ENCODE measurements at regions not wholly inside any gene's neighbourhood (a gene's known extent, or its start where the extent isn't known, plus 50 kb on each side); places are given as distances from the start of the nearest gene placed in this dataset.

GRCh38 chr1:64323882-64324281 is 120.5 kb downstream of the UBE2U start:
- Histone ChIP-seq H3K4me3 (ENCODE audit: severe bottlenecking) (no peak overlapping the region), H3K27ac (ENCODE audit: poor library complexity, severe bottlenecking) (no peak overlapping the region), H3K9me3 (ENCODE audit: severe bottlenecking) (no peaks in the 10 kb centered on the region), H3K4me1 (ENCODE audit: insufficient read depth, poor library complexity, severe bottlenecking) (peaks cover 6% of the 10 kb centered on the region), H3K27me3 (ENCODE audit: insufficient read depth, poor library complexity, severe bottlenecking) (no peaks in the 10 kb centered on the region), H3K36me3 (ENCODE audit: low read depth) (no peaks in the 10 kb centered on the region)
- DNase-seq (ENCODE audit: low spot score) (no peak), ATAC-seq (ENCODE audit: low read depth) (no peak)
- TF ChIP-seq, protein P1, sequence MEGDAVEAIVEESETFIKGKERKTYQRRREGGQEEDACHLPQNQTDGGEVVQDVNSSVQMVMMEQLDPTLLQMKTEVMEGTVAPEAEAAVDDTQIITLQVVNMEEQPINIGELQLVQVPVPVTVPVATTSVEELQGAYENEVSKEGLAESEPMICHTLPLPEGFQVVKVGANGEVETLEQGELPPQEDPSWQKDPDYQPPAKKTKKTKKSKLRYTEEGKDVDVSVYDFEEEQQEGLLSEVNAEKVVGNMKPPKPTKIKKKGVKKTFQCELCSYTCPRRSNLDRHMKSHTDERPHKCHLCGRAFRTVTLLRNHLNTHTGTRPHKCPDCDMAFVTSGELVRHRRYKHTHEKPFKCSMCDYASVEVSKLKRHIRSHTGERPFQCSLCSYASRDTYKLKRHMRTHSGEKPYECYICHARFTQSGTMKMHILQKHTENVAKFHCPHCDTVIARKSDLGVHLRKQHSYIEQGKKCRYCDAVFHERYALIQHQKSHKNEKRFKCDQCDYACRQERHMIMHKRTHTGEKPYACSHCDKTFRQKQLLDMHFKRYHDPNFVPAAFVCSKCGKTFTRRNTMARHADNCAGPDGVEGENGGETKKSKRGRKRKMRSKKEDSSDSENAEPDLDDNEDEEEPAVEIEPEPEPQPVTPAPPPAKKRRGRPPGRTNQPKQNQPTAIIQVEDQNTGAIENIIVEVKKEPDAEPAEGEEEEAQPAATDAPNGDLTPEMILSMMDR (IDR thresholded peaks at IDR 0.05; ENCODE audit: poor library complexity, severe bottlenecking), result no peak

DNA sequence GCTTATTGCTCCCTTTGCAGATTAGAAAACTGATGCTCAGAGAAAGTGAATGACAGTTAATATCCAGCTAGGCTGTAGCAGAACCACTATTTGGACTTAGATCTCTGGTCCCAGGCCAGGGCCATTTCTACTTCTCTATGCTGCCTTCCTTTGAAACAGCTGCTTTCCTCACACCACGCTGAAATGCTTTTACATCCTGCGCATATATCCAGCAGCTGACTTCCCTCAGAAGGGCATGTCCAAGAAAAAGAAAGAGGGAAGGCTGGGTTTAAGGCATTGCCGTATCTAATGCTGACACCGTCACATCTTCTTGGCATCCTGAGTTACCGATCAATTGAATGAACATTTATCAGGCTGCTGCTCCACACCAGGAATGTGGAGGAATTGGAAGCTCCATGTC is 122.4 kb downstream of the UBE2U start:
- no peaks in the 10 kb centered on the region for H3K9me3 ChIP-seq (ENCODE audit: severe bottlenecking)
- ATAC-seq (ENCODE audit: low read depth), result no peak
- H3K4me1 ChIP-seq (ENCODE audit: insufficient read depth, poor library complexity, severe bottlenecking), result peaks cover 3% of the 10 kb centered on the region
- H3K27ac ChIP-seq (ENCODE audit: poor library complexity, severe bottlenecking), result no peak overlapping the region
- TF ChIP-seq, protein P1 (IDR thresholded peaks at IDR 0.05; ENCODE audit: poor library complexity, severe bottlenecking), result no peak
- H3K36me3 ChIP-seq (ENCODE audit: low read depth), result no peaks in the 10 kb centered on the region
- no peaks in the 10 kb centered on the region for H3K27me3 ChIP-seq (ENCODE audit: insufficient read depth, poor library complexity, severe bottlenecking)
- DNase-seq (ENCODE audit: low spot score), result no peak
- H3K4me3 ChIP-seq (ENCODE audit: severe bottlenecking), result no peak overlapping the region

DNA sequence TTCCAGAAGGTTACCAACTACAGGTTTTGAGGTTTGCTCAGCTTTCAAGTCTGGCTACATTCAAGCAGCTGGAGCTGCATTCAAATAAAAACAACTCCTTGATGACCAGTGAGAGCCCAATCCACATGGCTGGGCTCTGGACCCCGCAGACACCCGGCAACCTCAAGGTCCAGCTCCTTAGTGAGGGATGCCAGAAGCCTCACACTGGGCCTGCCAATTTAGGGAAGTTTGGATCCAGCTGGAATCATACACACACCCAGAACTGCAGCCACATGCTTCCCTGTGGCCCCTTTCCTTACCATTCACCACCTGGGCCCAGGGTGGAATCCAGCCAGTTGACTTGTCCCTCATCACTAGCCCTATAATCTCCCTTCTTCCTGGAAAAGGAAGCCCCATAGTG is 123.7 kb downstream of the UBE2U start:
- DNase-seq (ENCODE audit: low spot score), result no peak
- no peak for ATAC-seq (ENCODE audit: low read depth)
- no peaks in the 10 kb centered on the region for H3K9me3 ChIP-seq (ENCODE audit: severe bottlenecking)
- no peak overlapping the region for H3K4me3 ChIP-seq (ENCODE audit: severe bottlenecking)
- TF ChIP-seq, protein P1 (IDR thresholded peaks at IDR 0.05; ENCODE audit: poor library complexity, severe bottlenecking), result no peak
- peaks cover 3% of the 10 kb centered on the region for H3K4me1 ChIP-seq (ENCODE audit: insufficient read depth, poor library complexity, severe bottlenecking)
- no peaks in the 10 kb centered on the region for H3K36me3 ChIP-seq (ENCODE audit: low read depth)
- no peak overlapping the region for H3K27ac ChIP-seq (ENCODE audit: poor library complexity, severe bottlenecking)
- no peaks in the 10 kb centered on the region for H3K27me3 ChIP-seq (ENCODE audit: insufficient read depth, poor library complexity, severe bottlenecking)

DNA sequence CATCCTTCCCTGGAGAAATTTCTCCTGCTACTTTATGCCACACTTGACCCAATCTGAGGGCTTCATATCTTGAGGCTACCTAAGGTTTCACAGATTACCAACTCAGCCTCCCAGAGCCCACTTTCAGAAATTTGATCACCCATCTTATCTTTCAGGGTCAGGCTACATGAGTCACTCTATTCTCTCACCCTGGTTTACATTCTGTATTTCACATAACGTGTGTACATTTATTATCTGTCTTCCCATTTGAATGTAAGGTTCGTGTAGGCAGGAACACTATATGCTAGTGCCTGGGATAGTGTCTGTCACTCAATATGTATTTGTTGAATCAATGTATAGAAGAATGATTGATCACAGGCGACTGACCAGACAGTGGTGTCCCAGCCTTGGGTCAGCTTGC is 124.8 kb downstream of the UBE2U start:
- H3K4me3 ChIP-seq (ENCODE audit: severe bottlenecking), result no peak overlapping the region
- no peak for DNase-seq (ENCODE audit: low spot score)

GRCh38 chr1:64330839-64331238 is 127.4 kb downstream of the UBE2U start:
- Histone ChIP-seq H3K4me1 (ENCODE audit: insufficient read depth, poor library complexity, severe bottlenecking) (no peaks in the 10 kb centered on the region), H3K27me3 (ENCODE audit: insufficient read depth, poor library complexity, severe bottlenecking) (no peaks in the 10 kb centered on the region), H3K27ac (ENCODE audit: poor library complexity, severe bottlenecking) (no peak overlapping the region), H3K36me3 (ENCODE audit: low read depth) (no peaks in the 10 kb centered on the region), H3K4me3 (ENCODE audit: severe bottlenecking) (no peak overlapping the region), H3K9me3 (ENCODE audit: severe bottlenecking) (no peaks in the 10 kb centered on the region)
- no peak for ATAC-seq (ENCODE audit: low read depth)
- DNase-seq (ENCODE audit: low spot score), result no peak
- TF ChIP-seq, protein P1 (IDR thresholded peaks at IDR 0.05; ENCODE audit: poor library complexity, severe bottlenecking), result no peak

More for the DNA sequence above, 124.8 kb downstream of the UBE2U start:
- Histone ChIP-seq H3K27me3 (ENCODE audit: insufficient read depth, poor library complexity, severe bottlenecking) (no peaks in the 10 kb centered on the region), H3K36me3 (ENCODE audit: low read depth) (no peaks in the 10 kb centered on the region), H3K9me3 (ENCODE audit: severe bottlenecking) (no peaks in the 10 kb centered on the region), H3K27ac (ENCODE audit: poor library complexity, severe bottlenecking) (no peak overlapping the region), H3K4me1 (ENCODE audit: insufficient read depth, poor library complexity, severe bottlenecking) (no peaks in the 10 kb centered on the region)
- TF ChIP-seq, protein P1 (IDR thresholded peaks at IDR 0.05; ENCODE audit: poor library complexity, severe bottlenecking), result no peak
- no peak for ATAC-seq (ENCODE audit: low read depth)
